Upper lobe of right lung (tissue), 1 donor: ENCODE measurements at regions not wholly inside any gene's neighbourhood (a gene's known extent, or its start where the extent isn't known, plus 50 kb on each side); places are given as distances from the start of the nearest gene placed in this dataset.

Experiments
- ATAC-seq: fragments of 200-7000 bp; cut with Tn5 transposase; one replicate; pipeline ENCODE4 v1.9.1; 2020; ENCODE audit warnings: mild to moderate bottlenecking, moderate library complexity
- DNase-seq: peaks from one replicate; pipeline ENCODE4 v3.0.0-alpha.2; 2020
- H3K27ac ChIP-seq: fragments of 200-600 bp; one replicate; pipeline ENCODE4 v1.8.0; 2022
- H3K27me3 ChIP-seq: fragments of 200-600 bp; one replicate; pipeline ENCODE4 v1.8.0; 2022; ENCODE audit warnings: mild to moderate bottlenecking
- H3K36me3 ChIP-seq: fragments of 200-600 bp; one replicate; pipeline ENCODE4 v1.8.0; 2022
- H3K4me1 ChIP-seq: fragments of 200-600 bp; one replicate; pipeline ENCODE4 v1.8.0; 2022
- H3K4me3 ChIP-seq: fragments of 200-600 bp; one replicate; pipeline ENCODE4 v1.8.0; 2022; ENCODE audit warnings: mild to moderate bottlenecking
- H3K9me3 ChIP-seq: fragments of 200-600 bp; one replicate; pipeline ENCODE4 v1.8.0; 2022
- intact Hi-C: fragments of 100-400 bp; cut with DNase I; formaldehyde crosslinking; loops from one replicate; pipeline ENCODE4 v1.11.0; 2022
- TF ChIP-seq, protein P1 (sequence below): fragments of 200-600 bp; IDR thresholded peaks from one replicate; pipeline ENCODE4 v1.8.0; 2022; ENCODE audit warnings: antibody characterized with exemption
- donor health status: DM: no; HTN: yes; CAD: no; lungs with severe emphysema.

DNA sequence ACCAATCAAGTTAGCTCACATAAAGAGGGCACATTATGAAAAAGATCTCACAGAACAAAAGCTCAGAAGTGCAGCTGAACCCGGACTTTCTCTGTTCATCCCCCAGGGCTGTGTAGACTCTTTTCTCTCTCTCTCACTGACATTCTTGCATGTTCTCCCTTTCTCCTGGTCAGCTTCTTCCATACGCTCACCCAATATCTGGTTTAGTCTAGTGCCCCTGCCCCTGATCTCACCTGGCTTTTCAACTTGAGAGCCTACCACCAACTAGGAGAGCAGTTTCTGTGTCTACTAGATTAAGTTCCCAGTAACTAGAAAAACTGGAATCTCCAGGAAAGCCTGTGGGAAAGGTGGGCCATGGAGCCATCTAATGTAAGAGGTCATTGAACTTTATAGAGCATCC lies 126.9 kb upstream of the GRIK3 start:
- TF ChIP-seq, protein P1, sequence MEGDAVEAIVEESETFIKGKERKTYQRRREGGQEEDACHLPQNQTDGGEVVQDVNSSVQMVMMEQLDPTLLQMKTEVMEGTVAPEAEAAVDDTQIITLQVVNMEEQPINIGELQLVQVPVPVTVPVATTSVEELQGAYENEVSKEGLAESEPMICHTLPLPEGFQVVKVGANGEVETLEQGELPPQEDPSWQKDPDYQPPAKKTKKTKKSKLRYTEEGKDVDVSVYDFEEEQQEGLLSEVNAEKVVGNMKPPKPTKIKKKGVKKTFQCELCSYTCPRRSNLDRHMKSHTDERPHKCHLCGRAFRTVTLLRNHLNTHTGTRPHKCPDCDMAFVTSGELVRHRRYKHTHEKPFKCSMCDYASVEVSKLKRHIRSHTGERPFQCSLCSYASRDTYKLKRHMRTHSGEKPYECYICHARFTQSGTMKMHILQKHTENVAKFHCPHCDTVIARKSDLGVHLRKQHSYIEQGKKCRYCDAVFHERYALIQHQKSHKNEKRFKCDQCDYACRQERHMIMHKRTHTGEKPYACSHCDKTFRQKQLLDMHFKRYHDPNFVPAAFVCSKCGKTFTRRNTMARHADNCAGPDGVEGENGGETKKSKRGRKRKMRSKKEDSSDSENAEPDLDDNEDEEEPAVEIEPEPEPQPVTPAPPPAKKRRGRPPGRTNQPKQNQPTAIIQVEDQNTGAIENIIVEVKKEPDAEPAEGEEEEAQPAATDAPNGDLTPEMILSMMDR, result no peak
- intact Hi-C loops, result no loop called here
- DNase-seq, result no peak
- Histone ChIP-seq H3K27ac (no peak overlapping the region), H3K27me3 (no peaks in the 10 kb centered on the region), H3K4me3 (no peak overlapping the region), H3K4me1 (no peaks in the 10 kb centered on the region), H3K9me3 (no peaks in the 10 kb centered on the region), H3K36me3 (no peaks in the 10 kb centered on the region)
- ATAC-seq, result no peak

- no peak for ATAC-seq
- TF ChIP-seq, protein P1, result no peak
- H3K36me3 ChIP-seq, result no peaks in the 10 kb centered on the region
- H3K4me1 ChIP-seq, result no peaks in the 10 kb centered on the region
- no peak for DNase-seq
- no peaks in the 10 kb centered on the region for H3K9me3 ChIP-seq
- intact Hi-C loops, result no loop called here
- no peak overlapping the region for H3K27ac ChIP-seq
- H3K27me3 ChIP-seq, result no peaks in the 10 kb centered on the region
- H3K4me3 ChIP-seq, result no peak overlapping the region
Measured at GRCh38 chr1:37162059-37162458, 127.7 kb upstream of the GRIK3 start.

DNA sequence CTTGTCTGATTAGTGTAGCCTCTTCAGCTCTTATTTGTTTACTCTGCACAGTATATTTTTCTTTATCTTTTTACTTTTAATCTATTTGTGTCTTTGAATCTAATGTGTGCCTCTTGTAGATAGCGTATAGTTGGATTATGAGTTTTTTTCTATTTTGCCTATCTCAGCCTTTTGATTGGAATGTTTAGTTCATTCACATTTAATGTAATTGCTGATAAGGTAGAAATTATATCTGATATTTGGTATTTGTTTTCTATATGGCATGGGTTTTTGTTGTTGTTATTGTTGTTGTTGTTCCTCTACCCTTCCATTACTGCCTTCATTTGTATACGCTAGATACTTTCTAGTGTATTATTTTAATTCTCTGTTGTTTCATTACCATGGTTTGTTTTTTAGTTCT lies 131.7 kb upstream of the GRIK3 start:
- intact Hi-C loops, result no loop called here
- Histone ChIP-seq H3K9me3 (no peaks in the 10 kb centered on the region), H3K27me3 (no peaks in the 10 kb centered on the region), H3K4me1 (no peaks in the 10 kb centered on the region), H3K27ac (no peak overlapping the region), H3K4me3 (no peak overlapping the region), H3K36me3 (no peaks in the 10 kb centered on the region)
- DNase-seq, result no peak
- ATAC-seq, result no peak
- TF ChIP-seq, protein P1, result no peak

DNA sequence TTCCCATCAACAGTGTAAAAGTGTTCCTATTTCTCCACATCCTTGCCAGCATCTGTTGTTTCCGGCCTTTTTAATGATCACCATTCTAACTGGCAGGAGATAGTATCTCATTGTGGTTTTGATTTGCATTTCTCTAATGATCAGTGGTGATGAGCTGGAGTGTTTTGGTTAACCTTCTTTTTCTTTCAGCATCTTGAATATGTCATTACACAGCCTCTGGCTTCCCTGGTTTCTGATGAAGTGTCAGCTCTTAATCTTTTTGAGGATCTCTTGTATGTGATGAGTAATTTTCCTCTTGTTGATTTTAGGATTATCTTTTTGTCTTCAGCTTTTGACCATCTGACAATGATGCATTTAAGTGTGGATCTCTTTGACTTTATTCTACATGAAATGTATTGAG lies 133.2 kb upstream of the GRIK3 start:
- Histone ChIP-seq H3K36me3 (no peaks in the 10 kb centered on the region), H3K9me3 (no peaks in the 10 kb centered on the region), H3K4me3 (no peak overlapping the region), H3K27me3 (no peaks in the 10 kb centered on the region), H3K4me1 (no peaks in the 10 kb centered on the region), H3K27ac (no peak overlapping the region)
- DNase-seq, result no peak
- no peak for ATAC-seq
- TF ChIP-seq, protein P1, result no peak
- intact Hi-C loops, result no loop called here

GRCh38 chr1:37169241-37169640 lies 134.9 kb upstream of the GRIK3 start:
- intact Hi-C loops, result no loop called here
- TF ChIP-seq, protein P1, result no peak
- no peak for DNase-seq

GRCh38 chr1:37169743-37170275 lies 135.5 kb upstream of the GRIK3 start:
- H3K27me3 ChIP-seq, result peaks cover 8% of the 10 kb centered on the region
- H3K9me3 ChIP-seq, result no peaks in the 10 kb centered on the region
- intact Hi-C loops, result no loop called here
- no peak overlapping the region for H3K4me3 ChIP-seq
- ATAC-seq, result no peak
- no peaks in the 10 kb centered on the region for H3K36me3 ChIP-seq
- TF ChIP-seq, protein P1, result no peak
- no peak for DNase-seq
- no peak overlapping the region for H3K27ac ChIP-seq
- H3K4me1 ChIP-seq, result no peaks in the 10 kb centered on the region

More at GRCh38 chr1:37169241-37169640, 134.9 kb upstream of the GRIK3 start:
- Histone ChIP-seq H3K36me3 (no peaks in the 10 kb centered on the region), H3K9me3 (no peaks in the 10 kb centered on the region), H3K27me3 (peaks cover 2% of the 10 kb centered on the region), H3K27ac (no peak overlapping the region), H3K4me1 (no peaks in the 10 kb centered on the region), H3K4me3 (no peak overlapping the region)
- ATAC-seq, result no peak
